Stimulated activated CD4-positive, alpha-beta T cell treated with anti-CD3 and anti-CD28 coated beads, Interleukin-15, amount 100 ng/mL, for 24 hours (primary cell): ENCODE measurements at regions not wholly inside any gene's neighbourhood (a gene's known extent, or its start where the extent isn't known, plus 50 kb on each side); places are given as distances from the start of the nearest gene placed in this dataset.
"Not testable (repeated sequence)": the region's sequence is repeated elsewhere in the genome, so short reads cannot be mapped to it uniquely, and the experiment has no call there.

Experiments
- DNase-seq: peaks from one replicate; pipeline ENCODE4 v3.0.0-alpha.2; 2020

- DNase-seq, result no peak
These were observed 192.3 kb upstream of the NR3C2 start for GRCh38 chr4:148634476-148634875.

GRCh38 chr4:148633720-148634119 lies 191.5 kb upstream of the NR3C2 start:
- no peak for DNase-seq

- no peak for DNase-seq
These were observed 190.3 kb upstream of the NR3C2 start for GRCh38 chr4:148632476-148632875.

GRCh38 chr4:148630051-148630450 lies 187.8 kb upstream of the NR3C2 start:
- DNase-seq, result no peak

GRCh38 chr4:148618856-148619255 lies 176.6 kb upstream of the NR3C2 start:
- DNase-seq, result no peak

- DNase-seq, result no peak
These were observed 166.8 kb upstream of the NR3C2 start for GRCh38 chr4:148608968-148609367.

GRCh38 chr4:148598418-148599207 lies 156.4 kb upstream of the NR3C2 start:
- DNase-seq, result not testable (repeated sequence)

- no peak for DNase-seq
These were observed 147.0 kb upstream of the NR3C2 start for GRCh38 chr4:148589182-148589581.

GRCh38 chr4:148575577-148575976 lies 133.4 kb upstream of the NR3C2 start:
- no peak for DNase-seq

GRCh38 chr4:148574911-148575310 lies 132.7 kb upstream of the NR3C2 start:
- DNase-seq, result no peak

GRCh38 chr4:148574502-148574901 lies 132.3 kb upstream of the NR3C2 start:
- no peak for DNase-seq

GRCh38 chr4:148574066-148574465 lies 131.9 kb upstream of the NR3C2 start:
- no peak for DNase-seq

- DNase-seq, result no peak
These were observed 131.1 kb upstream of the NR3C2 start for GRCh38 chr4:148573296-148573695.

GRCh38 chr4:148565801-148566200 lies 123.6 kb upstream of the NR3C2 start:
- no peak for DNase-seq

GRCh38 chr4:148563684-148564083 lies 121.5 kb upstream of the NR3C2 start:
- no peak for DNase-seq

- DNase-seq, result no peak
These were observed 119.3 kb upstream of the NR3C2 start for GRCh38 chr4:148561467-148561866.

- no peak for DNase-seq
These were observed 115.6 kb upstream of the NR3C2 start for GRCh38 chr4:148557793-148558192.

GRCh38 chr4:148550788-148551187 lies 108.6 kb upstream of the NR3C2 start:
- DNase-seq, result no peak

- no peak for DNase-seq
These were observed 100.9 kb upstream of the NR3C2 start for GRCh38 chr4:148542922-148543623.

- DNase-seq, result no peak
These were observed 98.6 kb upstream of the NR3C2 start for GRCh38 chr4:148540622-148541326.

- no peak for DNase-seq
These were observed 97.2 kb upstream of the NR3C2 start for GRCh38 chr4:148539387-148539786.

GRCh38 chr4:148533851-148534250 lies 91.6 kb upstream of the NR3C2 start:
- not testable (repeated sequence) for DNase-seq

- DNase-seq, result no peak
These were observed 87.9 kb upstream of the NR3C2 start for GRCh38 chr4:148530114-148530513.

- no peak for DNase-seq
These were observed 85.4 kb upstream of the NR3C2 start for GRCh38 chr4:148527571-148527970.
